ENCODE measurements at regions not wholly inside any gene's neighbourhood (a gene's known extent, or its start where the extent isn't known, plus 50 kb on each side); places are given as distances from the start of the nearest gene placed in this dataset.
A peak's percentile ranks its signal among the peaks of the same experiment; 100 is the strongest.

- no peak for TF ChIP-seq KDM4A (IDR thresholded peaks at IDR 0.05; ENCODE audit: low read depth, low read length, severe bottlenecking)
- TF ChIP-seq USF2 (IDR thresholded peaks at IDR 0.05; ENCODE audit: low read length) = no peak
- TF ChIP-seq CHD1 (IDR thresholded peaks at IDR 0.05; ENCODE audit: low read depth, low read length) = no peak
- TF ChIP-seq ZNF274 (IDR thresholded peaks at IDR 0.05; ENCODE audit: borderline replicate concordance, extremely low read depth, low read length) = no peak
- TF ChIP-seq EZH2 (IDR thresholded peaks at IDR 0.05; ENCODE audit: low read depth, low read length, severe bottlenecking) = no peak
- TF ChIP-seq, protein P1, sequence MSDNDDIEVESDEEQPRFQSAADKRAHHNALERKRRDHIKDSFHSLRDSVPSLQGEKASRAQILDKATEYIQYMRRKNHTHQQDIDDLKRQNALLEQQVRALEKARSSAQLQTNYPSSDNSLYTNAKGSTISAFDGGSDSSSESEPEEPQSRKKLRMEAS (IDR thresholded peaks at IDR 0.05) = no peak
- TF ChIP-seq JUN (IDR thresholded peaks at IDR 0.05; ENCODE audit: low read depth, low read length) = no peak
- no peak for TF ChIP-seq SIN3A (conservative IDR thresholded peaks at IDR 0.05 in 1 of 2, IDR thresholded peaks at IDR 0.05 in 1 of 2; ENCODE audit: low read depth in 1 of 2, low read length in 2 of 2)
- TF ChIP-seq EP300 (IDR thresholded peaks at IDR 0.05; ENCODE audit: borderline replicate concordance in 1 of 2, low read depth in 2 of 2, low read length in 2 of 2) = peak in 1 of 2 experiments; percentile 89; a peak in 1 of 3 replicates
- no peak for TF ChIP-seq BRCA1 (IDR thresholded peaks at IDR 0.05; ENCODE audit: low read depth, low read length)
- TF ChIP-seq NRF1 (IDR thresholded peaks at IDR 0.05; ENCODE audit: low read depth, low read length) = no peak
- no peak for TF ChIP-seq SUZ12 (IDR thresholded peaks at IDR 0.05; ENCODE audit: low read length)
- TF ChIP-seq TCF12 (IDR thresholded peaks at IDR 0.05; ENCODE audit: low read depth, low read length) = peak; percentile 98
- TF ChIP-seq SP1 (IDR thresholded peaks at IDR 0.05; ENCODE audit: low read depth, low read length) = peak; percentile 88
- TF ChIP-seq SIX5 (IDR thresholded peaks at IDR 0.05; ENCODE audit: low read depth, low read length) = no peak
- peak in 1 of 2 experiments; percentile 95 for TF ChIP-seq BCL11A (IDR thresholded peaks at IDR 0.05; ENCODE audit: low read depth in 2 of 2, low read length in 2 of 2)
- no peak for TF ChIP-seq POU5F1 (IDR thresholded peaks at IDR 0.05; ENCODE audit: low read depth, low read length)
- no peak for TF ChIP-seq CEBPB (IDR thresholded peaks at IDR 0.05; ENCODE audit: low read depth, low read length)
- 0 out of 2 replicates have a peak, but pooled peaks have one; percentile 29 for TF ChIP-seq MAFK (IDR thresholded peaks at IDR 0.05; ENCODE audit: low read depth, low read length)
- TF ChIP-seq GTF2F1 (IDR thresholded peaks at IDR 0.05; ENCODE audit: borderline replicate concordance, low read depth, low read length) = no peak
- TF ChIP-seq NANOG (IDR thresholded peaks at IDR 0.05; ENCODE audit: insufficient read depth, low read depth, low read length, poor library complexity, severe bottlenecking) = peak; percentile 80
- no peak for TF ChIP-seq SRF (IDR thresholded peaks at IDR 0.05; ENCODE audit: low read depth, low read length)
- TF ChIP-seq, protein P2, sequence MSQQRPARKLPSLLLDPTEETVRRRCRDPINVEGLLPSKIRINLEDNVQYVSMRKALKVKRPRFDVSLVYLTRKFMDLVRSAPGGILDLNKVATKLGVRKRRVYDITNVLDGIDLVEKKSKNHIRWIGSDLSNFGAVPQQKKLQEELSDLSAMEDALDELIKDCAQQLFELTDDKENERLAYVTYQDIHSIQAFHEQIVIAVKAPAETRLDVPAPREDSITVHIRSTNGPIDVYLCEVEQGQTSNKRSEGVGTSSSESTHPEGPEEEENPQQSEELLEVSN (IDR thresholded peaks at IDR 0.05) = no peak
- TF ChIP-seq CREB1 (IDR thresholded peaks at IDR 0.05) = no peak
- no peak for TF ChIP-seq CBX5 (IDR thresholded peaks at IDR 0.05; ENCODE audit: low read depth, low read length)
These were observed 202.5 kb upstream of the DDHD1 start (continued) for GRCh38 chr14:53355581-53356112.

Measured in H1 (cell line).